Heart right ventricle (tissue), 16 donors: ENCODE measurements at regions not wholly inside any gene's neighbourhood (a gene's known extent, or its start where the extent isn't known, plus 50 kb on each side); places are given as distances from the start of the nearest gene placed in this dataset.

Experiments used
- ATAC-seq, 8 donors: fragments of 200-7000 bp; cut with Tn5 transposase; one replicate each; pipeline ENCODE4 v1.9.1; 2020; ENCODE audit warnings: mild to moderate bottlenecking in 8 of 8, moderate library complexity in 8 of 8, moderate number of reproducible peaks in 1 of 8
- DNase-seq, 2 donors: peaks; one replicate each; pipeline ENCODE4 v3.0.0-alpha.2; 2020
- H3K27ac ChIP-seq, 10 donors: fragments of 200-600 bp; sonication (generic) in 2 of 10; one replicate each; pipeline versions ENCODE4 v1.5.0 to v1.8.0; 2020 to 2022; ENCODE audit warnings: mild to moderate bottlenecking in 3 of 10
- H3K27me3 ChIP-seq, 7 donors: fragments of 200-600 bp; one replicate each; pipeline ENCODE4 v1.8.0; 2021 to 2022; ENCODE audit warnings: mild to moderate bottlenecking in 2 of 7
- H3K36me3 ChIP-seq, 9 donors: fragments of 200-600 bp; sonication (generic) in 1 of 9; one replicate each; pipeline versions ENCODE4 v1.5.0 to v1.8.0; 2020 to 2022; ENCODE audit warnings: mild to moderate bottlenecking in 2 of 9
- H3K4me1 ChIP-seq, 9 donors: fragments of 200-600 bp; sonication (generic) in 1 of 9; one replicate each; pipeline versions ENCODE4 v1.5.0 to v1.8.0; 2020 to 2022; ENCODE audit warnings: mild to moderate bottlenecking in 4 of 9
- H3K4me3 ChIP-seq, 10 donors: fragments of 200-600 bp; sonication (generic) in 2 of 10; one replicate each; pipeline versions ENCODE4 v1.5.0 to v1.8.0; 2020 to 2022; ENCODE audit warnings: mild to moderate bottlenecking in 7 of 10, moderate library complexity in 2 of 10
- H3K9me3 ChIP-seq, 11 donors: fragments of 200-600 bp in 10 of 11; sonication (generic) in 2 of 11; one replicate each; pipeline versions ENCODE4 v1.5.0 to v1.8.0; 2013 to 2022; ENCODE audit warnings: mild to moderate bottlenecking in 2 of 11, control low read depth in 1 of 11, moderate library complexity in 1 of 11
- WGBS, 2 donors: extraction: QIAGEN DNeasy Blood & Tissue Kit; methylation state at CpG; one replicate each; pipeline ENCODE4 v1.1.7; 2013; ENCODE audit warnings: inconsistent platforms in 1 of 2; 5-methylcytosine and 5-hydroxymethylcytosine counted together
- intact Hi-C, 10 donors: fragments of 100-400 bp; cut with DNase I; formaldehyde crosslinking; loops; one replicate each; pipeline versions ENCODE4 v1.11.1 to v1.14.2; 2022
- TF ChIP-seq, protein P1 (sequence below), 9 donors: fragments of 200-600 bp; sonication (generic) in 2 of 9; IDR thresholded peaks; one replicate each; pipeline versions ENCODE4 v1.5.0 to v1.8.0; 2021 to 2022; ENCODE audit warnings: antibody characterized with exemption in 9 of 9, mild to moderate bottlenecking in 5 of 9, moderate library complexity in 1 of 9
- donor health status: Arrhythmogenic right ventricular cardiomyopathy.
- donor health status: ischemic (EF 13 %, LVEDD 7.1; RV severe dilation, severe dysfunction).
- donor health status: healthy with polysubstance abuse.
- donor health status: DM: no; HTN: yes; CAD: no.
- donor health status: DM: no; HTN: no; CAD: no.
- donor health status: ischemic (EF 25% LVEDD 6.9; RV normal size, moderate dysfunction).
- donor health status: ischemic (EF 25% LVEDD 5.7; RV mildly dilated, moderate dysfunction).
- donor health status: healthy.
- donor health status: DM: yes; HTN: yes; CAD: no.
- donor health status: Ischemic cardiomyopathy.
- donor health status: ischemic (EF 35%, LVEDD 5.7; RV mildly dilated, moderate dysfunction).
- donor health status: nonischemic (EF 11% LVEDD 7.7; RV severe dilation, severe dysfunction).
- donor health status: DM: yes; HTN: yes; CAD: no.
- donor health status: PGD.
- donor health status: ischemic (EF 29% LVEDD 5.4; RV normal size, mild dysfunction).
- donor health status: nonischemic (EF 23%, LVEDD 6.1; RV moderate dilation, normal function).

GRCh38 chr1:216846339-216846738 is 123.1 kb upstream of the ESRRG start:
- DNase-seq, result no peak
- intact Hi-C loops, result no loop called here
- Histone ChIP-seq H3K4me1 (peaks cover 0 to 9% (median 0%) of the 10 kb centered on the region in 9 donors), H3K9me3 (no peaks in the 10 kb centered on the region), H3K4me3 (no peak overlapping the region), H3K27me3 (no peaks in the 10 kb centered on the region), H3K36me3 (no peaks in the 10 kb centered on the region), H3K27ac (no peak overlapping the region)
- TF ChIP-seq, protein P1, sequence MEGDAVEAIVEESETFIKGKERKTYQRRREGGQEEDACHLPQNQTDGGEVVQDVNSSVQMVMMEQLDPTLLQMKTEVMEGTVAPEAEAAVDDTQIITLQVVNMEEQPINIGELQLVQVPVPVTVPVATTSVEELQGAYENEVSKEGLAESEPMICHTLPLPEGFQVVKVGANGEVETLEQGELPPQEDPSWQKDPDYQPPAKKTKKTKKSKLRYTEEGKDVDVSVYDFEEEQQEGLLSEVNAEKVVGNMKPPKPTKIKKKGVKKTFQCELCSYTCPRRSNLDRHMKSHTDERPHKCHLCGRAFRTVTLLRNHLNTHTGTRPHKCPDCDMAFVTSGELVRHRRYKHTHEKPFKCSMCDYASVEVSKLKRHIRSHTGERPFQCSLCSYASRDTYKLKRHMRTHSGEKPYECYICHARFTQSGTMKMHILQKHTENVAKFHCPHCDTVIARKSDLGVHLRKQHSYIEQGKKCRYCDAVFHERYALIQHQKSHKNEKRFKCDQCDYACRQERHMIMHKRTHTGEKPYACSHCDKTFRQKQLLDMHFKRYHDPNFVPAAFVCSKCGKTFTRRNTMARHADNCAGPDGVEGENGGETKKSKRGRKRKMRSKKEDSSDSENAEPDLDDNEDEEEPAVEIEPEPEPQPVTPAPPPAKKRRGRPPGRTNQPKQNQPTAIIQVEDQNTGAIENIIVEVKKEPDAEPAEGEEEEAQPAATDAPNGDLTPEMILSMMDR (IDR thresholded peaks at IDR 0.05), result no peak
- ATAC-seq, result no peak
- WGBS, 2 donors, result 87 to 88% methylated on average over 4 of the region's 4 CpGs

DNA sequence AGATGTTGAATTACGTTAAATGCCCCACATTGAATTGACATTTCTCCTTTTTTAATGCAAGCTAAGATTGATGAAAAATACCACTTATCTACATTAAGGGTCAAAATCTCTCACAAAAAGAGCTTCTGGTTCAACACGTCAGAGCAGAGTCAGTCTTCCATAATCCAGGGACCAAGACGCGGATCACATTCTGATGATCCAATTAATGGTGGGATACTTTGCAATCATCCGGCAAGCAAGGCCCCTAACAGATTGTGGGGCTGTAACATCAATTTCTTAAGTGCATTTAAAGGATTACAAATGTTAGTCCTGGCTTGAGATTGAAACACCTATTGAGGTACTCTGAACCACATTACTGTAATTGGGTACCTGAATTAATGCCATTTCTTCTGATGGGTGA is 120.2 kb upstream of the ESRRG start:
- TF ChIP-seq, protein P1 (IDR thresholded peaks at IDR 0.05), result no peak
- H3K9me3 ChIP-seq, result no peaks in the 10 kb centered on the region
- intact Hi-C loops, result no loop called here
- H3K27me3 ChIP-seq, result no peaks in the 10 kb centered on the region
- DNase-seq, result no peak
- no peak overlapping the region for H3K4me3 ChIP-seq
- ATAC-seq, result no peak
- no peaks in the 10 kb centered on the region for H3K36me3 ChIP-seq
- H3K4me1 ChIP-seq, result peaks cover 0 to 3% (median 0%) of the 10 kb centered on the region in 9 donors
- 95 to 97% methylated on average over 5 of the region's 5 CpGs for WGBS, 2 donors
- no peak overlapping the region for H3K27ac ChIP-seq

GRCh38 chr1:216841165-216841564 is 117.9 kb upstream of the ESRRG start:
- WGBS, 2 donors, result 48 to 80% methylated on average over 3 of the region's 3 CpGs
- ATAC-seq (no peak), DNase-seq (no peak)
- Histone ChIP-seq H3K4me1 (no peaks in the 10 kb centered on the region), H3K27ac (no peak overlapping the region), H3K36me3 (no peaks in the 10 kb centered on the region), H3K4me3 (no peak overlapping the region), H3K9me3 (no peaks in the 10 kb centered on the region), H3K27me3 (no peaks in the 10 kb centered on the region)
- intact Hi-C loops, result no loop called here
- TF ChIP-seq, protein P1 (IDR thresholded peaks at IDR 0.05), result no peak

GRCh38 chr1:216836316-216836715 is 113.1 kb upstream of the ESRRG start:
- Histone ChIP-seq H3K27ac (no peak overlapping the region), H3K36me3 (no peaks in the 10 kb centered on the region), H3K4me1 (no peaks in the 10 kb centered on the region), H3K4me3 (no peak overlapping the region), H3K9me3 (no peaks in the 10 kb centered on the region), H3K27me3 (no peaks in the 10 kb centered on the region)
- WGBS, 2 donors, result 67 to 87% methylated on average over 3 of the region's 3 CpGs
- TF ChIP-seq, protein P1 (IDR thresholded peaks at IDR 0.05), result no peak
- intact Hi-C loops, result no loop called here
- DNase-seq (no peak), ATAC-seq (no peak)

- DNase-seq, result no peak
- intact Hi-C loops, result no loop called here
- 77 to 80% methylated on average over 4 of the region's 4 CpGs for WGBS, 2 donors
- H3K4me1 ChIP-seq, result no peaks in the 10 kb centered on the region
- TF ChIP-seq, protein P1 (IDR thresholded peaks at IDR 0.05), result no peak
- no peaks in the 10 kb centered on the region for H3K36me3 ChIP-seq
- H3K27me3 ChIP-seq, result no peaks in the 10 kb centered on the region
- no peak overlapping the region for H3K27ac ChIP-seq
- no peak overlapping the region for H3K4me3 ChIP-seq
- H3K9me3 ChIP-seq, result no peaks in the 10 kb centered on the region
- no peak for ATAC-seq
Measured at GRCh38 chr1:216833509-216833908, 110.3 kb upstream of the ESRRG start.
